Rectal smooth muscle tissue (tissue), 1 donor: ENCODE measurements at regions not wholly inside any gene's neighbourhood (a gene's known extent, or its start where the extent isn't known, plus 50 kb on each side); places are given as distances from the start of the nearest gene placed in this dataset.

Source experiments
- H3K27ac ChIP-seq: one replicate; pipeline ENCODE4 v1.7.0; 2013; ENCODE audit warnings: low read depth, low read length, inconsistent platforms
- H3K27me3 ChIP-seq: one replicate; pipeline ENCODE4 v1.7.0; 2013; ENCODE audit warnings: low read length; ENCODE audit not compliant: control insufficient read depth, insufficient read depth
- H3K36me3 ChIP-seq: one replicate; pipeline ENCODE4 v1.7.0; 2013; ENCODE audit warnings: low read length; ENCODE audit not compliant: control insufficient read depth, insufficient read depth
- H3K4me1 ChIP-seq: one replicate; pipeline ENCODE4 v1.7.0; 2013; ENCODE audit warnings: low read length; ENCODE audit not compliant: control insufficient read depth, insufficient read depth
- H3K4me3 ChIP-seq: one replicate; pipeline ENCODE4 v1.7.0; 2013; ENCODE audit warnings: low read length
- H3K9ac ChIP-seq: one replicate; pipeline ENCODE4 v1.7.0; 2013; ENCODE audit warnings: low read length

- no peak overlapping the region for H3K4me3 ChIP-seq
- no peaks in the 10 kb centered on the region for H3K4me1 ChIP-seq
- no peaks in the 10 kb centered on the region for H3K27me3 ChIP-seq
- no peaks in the 10 kb centered on the region for H3K36me3 ChIP-seq
- no peak overlapping the region for H3K9ac ChIP-seq
- no peak overlapping the region for H3K27ac ChIP-seq
Observed at GRCh38 chr18:39802648-39803229, 2152.3 kb upstream of the PIK3C3 start.

- H3K36me3 ChIP-seq = no peaks in the 10 kb centered on the region
- H3K9ac ChIP-seq = no peak overlapping the region
- H3K4me1 ChIP-seq = no peaks in the 10 kb centered on the region
- H3K27ac ChIP-seq = no peak overlapping the region
- no peak overlapping the region for H3K4me3 ChIP-seq
- no peaks in the 10 kb centered on the region for H3K27me3 ChIP-seq
Observed at GRCh38 chr18:39801848-39802247, 2153.2 kb upstream of the PIK3C3 start.

- Histone ChIP-seq H3K27me3 (no peaks in the 10 kb centered on the region), H3K36me3 (no peaks in the 10 kb centered on the region), H3K4me1 (no peaks in the 10 kb centered on the region), H3K9ac (no peak overlapping the region), H3K4me3 (no peak overlapping the region), H3K27ac (no peak overlapping the region)
Observed at GRCh38 chr18:39801010-39801409, 2154.0 kb upstream of the PIK3C3 start.

DNA sequence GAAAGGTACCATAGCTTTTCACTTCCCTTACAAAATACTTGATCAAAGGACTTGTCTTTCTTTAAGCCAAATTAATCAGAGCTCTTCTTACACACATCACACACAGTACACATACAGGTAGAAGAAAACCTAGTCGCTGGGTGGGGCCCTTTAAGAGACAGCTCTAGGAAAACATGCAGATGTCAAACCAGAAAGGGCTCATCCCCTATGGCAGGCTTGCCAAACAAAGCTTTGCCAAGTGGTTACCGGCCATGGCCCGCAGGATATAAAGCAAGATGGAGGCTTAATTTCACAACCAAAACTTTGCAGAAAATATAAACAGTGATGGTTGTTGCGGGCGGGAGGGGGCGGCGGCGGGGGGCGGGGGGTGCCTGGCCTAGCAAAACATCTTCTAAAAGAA, 2156.0 kb upstream of the PIK3C3 start:
- no peaks in the 10 kb centered on the region for H3K36me3 ChIP-seq
- H3K4me1 ChIP-seq = no peaks in the 10 kb centered on the region
- H3K27ac ChIP-seq = no peak overlapping the region
- H3K4me3 ChIP-seq = no peak overlapping the region
- no peaks in the 10 kb centered on the region for H3K27me3 ChIP-seq
- no peak overlapping the region for H3K9ac ChIP-seq

GRCh38 chr18:39796393-39796792, 2158.6 kb upstream of the PIK3C3 start:
- Histone ChIP-seq H3K27ac (no peak overlapping the region), H3K4me1 (no peaks in the 10 kb centered on the region), H3K27me3 (no peaks in the 10 kb centered on the region), H3K4me3 (no peak overlapping the region), H3K36me3 (no peaks in the 10 kb centered on the region), H3K9ac (no peak overlapping the region)

GRCh38 chr18:39795350-39795749, 2159.7 kb upstream of the PIK3C3 start:
- no peaks in the 10 kb centered on the region for H3K4me1 ChIP-seq
- no peak overlapping the region for H3K9ac ChIP-seq
- no peaks in the 10 kb centered on the region for H3K27me3 ChIP-seq
- H3K27ac ChIP-seq = no peak overlapping the region
- H3K36me3 ChIP-seq = no peaks in the 10 kb centered on the region
- no peak overlapping the region for H3K4me3 ChIP-seq

- H3K9ac ChIP-seq = no peak overlapping the region
- no peak overlapping the region for H3K4me3 ChIP-seq
- H3K4me1 ChIP-seq = no peaks in the 10 kb centered on the region
- no peaks in the 10 kb centered on the region for H3K36me3 ChIP-seq
- no peaks in the 10 kb centered on the region for H3K27me3 ChIP-seq
- no peak overlapping the region for H3K27ac ChIP-seq
Observed at GRCh38 chr18:39793609-39794008, 2161.4 kb upstream of the PIK3C3 start.

- Histone ChIP-seq H3K4me3 (no peak overlapping the region), H3K27ac (no peak overlapping the region), H3K4me1 (no peaks in the 10 kb centered on the region), H3K9ac (no peak overlapping the region), H3K27me3 (no peaks in the 10 kb centered on the region), H3K36me3 (no peaks in the 10 kb centered on the region)
Observed at GRCh38 chr18:39788383-39788782, 2166.7 kb upstream of the PIK3C3 start.

GRCh38 chr18:39786477-39786876, 2168.6 kb upstream of the PIK3C3 start:
- Histone ChIP-seq H3K4me3 (no peak overlapping the region), H3K4me1 (no peaks in the 10 kb centered on the region)

GRCh38 chr18:39784541-39784940, 2170.5 kb upstream of the PIK3C3 start:
- H3K4me1 ChIP-seq = no peaks in the 10 kb centered on the region
- H3K36me3 ChIP-seq = no peaks in the 10 kb centered on the region
- H3K9ac ChIP-seq = no peak overlapping the region
- H3K4me3 ChIP-seq = no peak overlapping the region
- no peak overlapping the region for H3K27ac ChIP-seq
- no peaks in the 10 kb centered on the region for H3K27me3 ChIP-seq

More at GRCh38 chr18:39786477-39786876, 2168.6 kb upstream of the PIK3C3 start:
- Histone ChIP-seq H3K27me3 (no peaks in the 10 kb centered on the region), H3K9ac (no peak overlapping the region), H3K36me3 (no peaks in the 10 kb centered on the region), H3K27ac (no peak overlapping the region)

DNA sequence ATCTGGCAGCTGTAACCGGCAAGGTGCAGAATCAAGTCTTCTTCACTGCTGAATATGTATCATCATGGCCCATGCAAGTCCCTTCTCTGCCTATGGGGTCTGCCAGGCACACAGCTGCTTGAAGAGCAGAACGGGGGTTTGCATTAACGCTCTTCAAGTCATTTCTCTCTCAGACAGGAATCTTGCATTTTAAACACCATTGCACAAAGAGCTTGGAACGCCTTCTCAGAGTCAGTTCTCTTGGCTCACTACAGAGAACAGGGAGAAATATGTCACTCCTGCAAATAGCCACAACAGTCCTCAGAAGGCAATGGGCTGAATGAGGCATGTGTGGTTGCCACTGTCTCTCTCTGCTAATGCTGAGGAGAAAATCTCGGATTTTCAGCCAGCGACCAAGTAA, 2173.5 kb upstream of the PIK3C3 start:
- H3K36me3 ChIP-seq = no peaks in the 10 kb centered on the region
- no peak overlapping the region for H3K27ac ChIP-seq
- no peak overlapping the region for H3K9ac ChIP-seq
- H3K4me1 ChIP-seq = no peaks in the 10 kb centered on the region
- H3K4me3 ChIP-seq = no peak overlapping the region
- no peaks in the 10 kb centered on the region for H3K27me3 ChIP-seq

- no peak overlapping the region for H3K9ac ChIP-seq
- H3K27ac ChIP-seq = no peak overlapping the region
- H3K4me1 ChIP-seq = no peaks in the 10 kb centered on the region
- no peaks in the 10 kb centered on the region for H3K27me3 ChIP-seq
- H3K36me3 ChIP-seq = no peaks in the 10 kb centered on the region
- no peak overlapping the region for H3K4me3 ChIP-seq
Observed at GRCh38 chr18:39780774-39781173, 2174.3 kb upstream of the PIK3C3 start.

GRCh38 chr18:39779926-39780325, 2175.1 kb upstream of the PIK3C3 start:
- no peak overlapping the region for H3K9ac ChIP-seq
- no peaks in the 10 kb centered on the region for H3K36me3 ChIP-seq
- no peak overlapping the region for H3K4me3 ChIP-seq
- H3K27me3 ChIP-seq = no peaks in the 10 kb centered on the region
- H3K4me1 ChIP-seq = no peaks in the 10 kb centered on the region
- no peak overlapping the region for H3K27ac ChIP-seq
